ENCODE measurements at regions not wholly inside any gene's neighbourhood (a gene's known extent, or its start where the extent isn't known, plus 50 kb on each side); places are given as distances from the start of the nearest gene placed in this dataset.

GRCh38 chr20:4513720-4514119 lies 172.5 kb upstream of the PRNP start:
- peak; percentile 96 for DNase-seq (ENCODE audit: low read depth)

GRCh38 chr20:4512891-4513550 lies 173.2 kb upstream of the PRNP start:
- DNase-seq (ENCODE audit: low read depth), result peak; percentile 99

- DNase-seq (ENCODE audit: low read depth), result no peak
These were observed 174.5 kb upstream of the PRNP start for GRCh38 chr20:4511776-4512175.

- DNase-seq (ENCODE audit: low read depth), result peak; percentile 73
These were observed 176.3 kb upstream of the PRNP start for GRCh38 chr20:4509825-4510522.

- DNase-seq (ENCODE audit: low read depth), result peak; percentile 72
These were observed 177.5 kb upstream of the PRNP start for GRCh38 chr20:4508773-4509172.

GRCh38 chr20:4507288-4507719 lies 179.0 kb upstream of the PRNP start:
- peak; percentile 90 for DNase-seq (ENCODE audit: low read depth)

- DNase-seq (ENCODE audit: low read depth), result no peak
These were observed 181.4 kb upstream of the PRNP start for GRCh38 chr20:4504814-4505213.

- DNase-seq (ENCODE audit: low read depth), result no peak
These were observed 183.5 kb upstream of the PRNP start for GRCh38 chr20:4502756-4503155.

- peak; percentile 86 for DNase-seq (ENCODE audit: low read depth)
These were observed 192.9 kb upstream of the PRNP start for GRCh38 chr20:4493386-4493785.

- peak; percentile 88 for DNase-seq (ENCODE audit: low read depth)
These were observed 194.6 kb upstream of the PRNP start for GRCh38 chr20:4491643-4492042.

- DNase-seq (ENCODE audit: low read depth), result peak; percentile 95
These were observed 195.5 kb upstream of the PRNP start for GRCh38 chr20:4490606-4491280.

GRCh38 chr20:4490045-4490444 lies 196.2 kb upstream of the PRNP start:
- DNase-seq (ENCODE audit: low read depth), result no peak

- peak; percentile 97 for DNase-seq (ENCODE audit: low read depth)
These were observed 197.6 kb upstream of the PRNP start for GRCh38 chr20:4488407-4489339.

- no peak for DNase-seq (ENCODE audit: low read depth)
These were observed 201.8 kb upstream of the PRNP start for GRCh38 chr20:4484379-4484997.

- DNase-seq (ENCODE audit: low read depth), result no peak
These were observed 202.3 kb upstream of the PRNP start for GRCh38 chr20:4483961-4484360.

- peak; percentile 70 for DNase-seq (ENCODE audit: low read depth)
These were observed 202.8 kb upstream of the PRNP start for GRCh38 chr20:4483486-4483885.

- no peak for DNase-seq (ENCODE audit: low read depth)
These were observed 206.2 kb upstream of the PRNP start for GRCh38 chr20:4480104-4480503.

- DNase-seq (ENCODE audit: low read depth), result peak; percentile 89
These were observed 209.3 kb upstream of the PRNP start for GRCh38 chr20:4476903-4477500.

- DNase-seq (ENCODE audit: low read depth), result peak; percentile 83
These were observed 213.3 kb upstream of the PRNP start for GRCh38 chr20:4472906-4473305.

GRCh38 chr20:4471221-4471620 lies 215.0 kb upstream of the PRNP start:
- peak; percentile 77 for DNase-seq (ENCODE audit: low read depth)

- peak; percentile 100 for DNase-seq (ENCODE audit: low read depth)
These were observed 215.9 kb upstream of the PRNP start for GRCh38 chr20:4470375-4470774.

All from RPMI7951 (cell line).